ENCODE measurements at regions not wholly inside any gene's neighbourhood (a gene's known extent, or its start where the extent isn't known, plus 50 kb on each side); places are given as distances from the start of the nearest gene placed in this dataset.

GRCh38 chr4:115491686-115492085 lies 378.3 kb upstream of the NDST4 start:
- H3K9me2 ChIP-seq: no peaks in the 10 kb centered on the region

More at GRCh38 chr4:115491686-115492085, 378.3 kb upstream of the NDST4 start:
- H3K4me3 ChIP-seq (ENCODE audit: low read depth in 2 of 2, low read length in 1 of 2): no peak overlapping the region
- H3K27me3 ChIP-seq (ENCODE audit: insufficient read depth): no peaks in the 10 kb centered on the region
- H4K20me1 ChIP-seq (ENCODE audit: insufficient read depth): no peaks in the 10 kb centered on the region
- H3K9me3 ChIP-seq: no peaks in the 10 kb centered on the region; the same call in 1 of the 2 replicates
- H3K9ac ChIP-seq: no peak overlapping the region
- CTCF ChIA-PET: no interaction called here
- 3% methylated on average over 1 of the region's 1 CpG for WGBS (ENCODE audit: low lambda C conversion rate)
- no peak overlapping the region for H2AFZ ChIP-seq (ENCODE audit: low read depth)
- DNase-seq: no peak
- H3K27ac ChIP-seq (ENCODE audit: low read depth in 2 of 2, low read length in 1 of 2): no peak overlapping the region
- no peak overlapping the region for H3K4me2 ChIP-seq
- H3K4me1 ChIP-seq (ENCODE audit: control insufficient read depth in 1 of 2, insufficient read depth in 2 of 2, low read depth in 1 of 2, low read length in 1 of 2): no peaks in the 10 kb centered on the region
- H3F3A ChIP-seq (replicated peaks; ENCODE audit: insufficient read depth): no peaks in the 10 kb centered on the region
- no peaks in the 10 kb centered on the region for H3K79me2 ChIP-seq (ENCODE audit: insufficient read depth)
- POLR2A ChIA-PET: no interaction called here
- H3K36me3 ChIP-seq (replicated peaks in 1 of 2; ENCODE audit: control insufficient read depth in 1 of 2, insufficient read depth in 2 of 2, low read length in 1 of 2): no peaks in the 10 kb centered on the region
- TF ChIP-seq ELF1 (IDR thresholded peaks at IDR 0.05): no peak
- TF ChIP-seq NRF1 (IDR thresholded peaks at IDR 0.05; ENCODE audit: low read depth, low read length): no peak
- no peak for TF ChIP-seq RFX5 (IDR thresholded peaks at IDR 0.05; ENCODE audit: low read length)
- TF ChIP-seq POLR2AphosphoS5 (IDR thresholded peaks at IDR 0.05; ENCODE audit: low read depth, low read length): no peak
- no peak for TF ChIP-seq TAF1 (IDR thresholded peaks at IDR 0.05; ENCODE audit: borderline replicate concordance, low read depth, low read length)
- TF ChIP-seq YY1 (IDR thresholded peaks at IDR 0.05; ENCODE audit: low read depth): no peak
- TF ChIP-seq, protein P1, sequence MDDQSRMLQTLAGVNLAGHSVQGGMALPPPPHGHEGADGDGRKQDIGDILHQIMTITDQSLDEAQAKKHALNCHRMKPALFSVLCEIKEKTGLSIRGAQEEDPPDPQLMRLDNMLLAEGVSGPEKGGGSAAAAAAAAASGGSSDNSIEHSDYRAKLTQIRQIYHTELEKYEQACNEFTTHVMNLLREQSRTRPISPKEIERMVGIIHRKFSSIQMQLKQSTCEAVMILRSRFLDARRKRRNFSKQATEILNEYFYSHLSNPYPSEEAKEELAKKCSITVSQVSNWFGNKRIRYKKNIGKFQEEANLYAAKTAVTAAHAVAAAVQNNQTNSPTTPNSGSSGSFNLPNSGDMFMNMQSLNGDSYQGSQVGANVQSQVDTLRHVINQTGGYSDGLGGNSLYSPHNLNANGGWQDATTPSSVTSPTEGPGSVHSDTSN (IDR thresholded peaks at IDR 0.05): no peak
- TF ChIP-seq EZH2phosphoT487 (IDR thresholded peaks at IDR 0.05; ENCODE audit: borderline replicate concordance, low read depth): no peak
- no peak for TF ChIP-seq ZBTB33 (IDR thresholded peaks at IDR 0.05; ENCODE audit: borderline replicate concordance, low read depth)
- TF ChIP-seq REST (IDR thresholded peaks at IDR 0.05; ENCODE audit: low read depth, low read length): no peak
- TF ChIP-seq CHD2 (IDR thresholded peaks at IDR 0.05; ENCODE audit: low read length, partially characterized antibody): no peak
- TF ChIP-seq TEAD4 (IDR thresholded peaks at IDR 0.05; ENCODE audit: borderline replicate concordance, insufficient read depth): no peak
- TF ChIP-seq RXRA (IDR thresholded peaks at IDR 0.05; ENCODE audit: borderline replicate concordance, low read depth): no peak
- no peak for TF ChIP-seq SIN3A (IDR thresholded peaks at IDR 0.05; ENCODE audit: borderline replicate concordance, low read depth, low read length)
- TF ChIP-seq, protein P2, sequence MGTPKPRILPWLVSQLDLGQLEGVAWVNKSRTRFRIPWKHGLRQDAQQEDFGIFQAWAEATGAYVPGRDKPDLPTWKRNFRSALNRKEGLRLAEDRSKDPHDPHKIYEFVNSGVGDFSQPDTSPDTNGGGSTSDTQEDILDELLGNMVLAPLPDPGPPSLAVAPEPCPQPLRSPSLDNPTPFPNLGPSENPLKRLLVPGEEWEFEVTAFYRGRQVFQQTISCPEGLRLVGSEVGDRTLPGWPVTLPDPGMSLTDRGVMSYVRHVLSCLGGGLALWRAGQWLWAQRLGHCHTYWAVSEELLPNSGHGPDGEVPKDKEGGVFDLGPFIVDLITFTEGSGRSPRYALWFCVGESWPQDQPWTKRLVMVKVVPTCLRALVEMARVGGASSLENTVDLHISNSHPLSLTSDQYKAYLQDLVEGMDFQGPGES (IDR thresholded peaks at IDR 0.05; ENCODE audit: low read depth, low read length): no peak
